ENCODE measurements at regions not wholly inside any gene's neighbourhood (a gene's known extent, or its start where the extent isn't known, plus 50 kb on each side); places are given as distances from the start of the nearest gene placed in this dataset.

DNA sequence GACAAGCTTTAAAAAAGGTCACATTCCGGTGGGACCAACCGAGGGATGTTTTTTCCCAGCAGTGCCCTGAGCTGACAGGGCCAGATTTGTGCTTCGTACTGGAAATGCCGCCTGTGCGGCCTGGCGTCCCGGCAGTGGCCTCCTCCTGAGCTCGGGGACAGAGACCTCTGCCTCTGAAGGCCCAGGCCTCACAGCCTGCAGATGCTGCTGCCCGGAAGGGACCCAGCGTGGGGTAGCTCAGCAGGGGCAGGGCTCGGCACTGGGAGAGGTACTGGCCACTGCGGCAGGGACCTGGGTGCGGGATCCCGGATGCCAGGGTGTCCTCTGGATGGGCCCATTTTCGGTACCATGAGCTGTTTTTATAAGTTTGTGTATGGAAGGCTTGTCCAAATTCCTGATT lies 52.4 kb upstream of the CFAP46 start (continued):
- TF ChIP-seq, protein P1, sequence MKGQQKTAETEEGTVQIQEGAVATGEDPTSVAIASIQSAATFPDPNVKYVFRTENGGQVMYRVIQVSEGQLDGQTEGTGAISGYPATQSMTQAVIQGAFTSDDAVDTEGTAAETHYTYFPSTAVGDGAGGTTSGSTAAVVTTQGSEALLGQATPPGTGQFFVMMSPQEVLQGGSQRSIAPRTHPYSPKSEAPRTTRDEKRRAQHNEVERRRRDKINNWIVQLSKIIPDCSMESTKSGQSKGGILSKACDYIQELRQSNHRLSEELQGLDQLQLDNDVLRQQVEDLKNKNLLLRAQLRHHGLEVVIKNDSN (IDR thresholded peaks at IDR 0.05; ENCODE audit: borderline replicate concordance, low read depth), result no peak
- no peak for TF ChIP-seq CHD2 (IDR thresholded peaks at IDR 0.05; ENCODE audit: low read length, partially characterized antibody)
- TF ChIP-seq RAD21 (IDR thresholded peaks at IDR 0.05; ENCODE audit: low read length), result no peak
- no peak for TF ChIP-seq YY1 (IDR thresholded peaks at IDR 0.05; ENCODE audit: low read depth)
- TF ChIP-seq RCOR1 (IDR thresholded peaks at IDR 0.05; ENCODE audit: low read length), result no peak
- TF ChIP-seq, protein P2, sequence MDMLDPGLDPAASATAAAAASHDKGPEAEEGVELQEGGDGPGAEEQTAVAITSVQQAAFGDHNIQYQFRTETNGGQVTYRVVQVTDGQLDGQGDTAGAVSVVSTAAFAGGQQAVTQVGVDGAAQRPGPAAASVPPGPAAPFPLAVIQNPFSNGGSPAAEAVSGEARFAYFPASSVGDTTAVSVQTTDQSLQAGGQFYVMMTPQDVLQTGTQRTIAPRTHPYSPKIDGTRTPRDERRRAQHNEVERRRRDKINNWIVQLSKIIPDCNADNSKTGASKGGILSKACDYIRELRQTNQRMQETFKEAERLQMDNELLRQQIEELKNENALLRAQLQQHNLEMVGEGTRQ (IDR thresholded peaks at IDR 0.05; ENCODE audit: borderline replicate concordance, low read depth, low read length), result no peak
- TF ChIP-seq, protein P3, sequence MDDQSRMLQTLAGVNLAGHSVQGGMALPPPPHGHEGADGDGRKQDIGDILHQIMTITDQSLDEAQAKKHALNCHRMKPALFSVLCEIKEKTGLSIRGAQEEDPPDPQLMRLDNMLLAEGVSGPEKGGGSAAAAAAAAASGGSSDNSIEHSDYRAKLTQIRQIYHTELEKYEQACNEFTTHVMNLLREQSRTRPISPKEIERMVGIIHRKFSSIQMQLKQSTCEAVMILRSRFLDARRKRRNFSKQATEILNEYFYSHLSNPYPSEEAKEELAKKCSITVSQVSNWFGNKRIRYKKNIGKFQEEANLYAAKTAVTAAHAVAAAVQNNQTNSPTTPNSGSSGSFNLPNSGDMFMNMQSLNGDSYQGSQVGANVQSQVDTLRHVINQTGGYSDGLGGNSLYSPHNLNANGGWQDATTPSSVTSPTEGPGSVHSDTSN (IDR thresholded peaks at IDR 0.05), result no peak
- no peak for TF ChIP-seq ELF1 (IDR thresholded peaks at IDR 0.05)

DNA sequence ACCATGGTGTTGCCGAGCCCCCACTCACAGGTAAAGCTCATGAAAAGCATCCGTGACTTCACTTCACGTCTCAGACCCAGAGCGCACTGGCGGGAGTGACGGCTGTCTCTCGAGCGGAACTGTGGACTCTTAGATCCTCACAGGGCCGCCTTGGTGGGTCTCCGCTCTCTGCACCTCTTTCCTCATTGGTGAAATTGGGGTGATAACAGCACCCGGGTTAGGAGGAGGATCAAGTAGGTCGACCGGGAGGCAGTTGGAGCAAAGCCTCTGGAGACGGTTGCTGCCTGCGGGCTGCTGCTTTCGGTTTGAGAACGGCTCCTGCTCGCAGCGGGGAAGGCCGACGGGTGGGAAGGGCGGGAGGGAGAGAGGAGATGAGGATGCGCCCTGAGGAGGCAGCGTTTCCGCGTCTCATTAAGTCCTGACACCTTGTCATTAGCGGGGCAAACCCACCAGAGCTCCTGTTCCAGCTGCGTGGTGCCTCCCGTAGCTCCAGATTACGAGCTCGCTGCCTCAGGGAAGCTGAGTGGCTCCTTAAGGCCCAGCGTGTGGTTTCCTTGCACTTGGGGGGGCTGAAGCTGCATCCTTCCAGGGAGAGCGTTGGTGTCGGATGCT lies 51.9 kb upstream of the CFAP46 start:
- ChIA-PET POLR2A (no interaction called here), CTCF (interaction anchor here (1.3 kb wide), 2 partner anchors 10 to 130 kb away, joined by 3 read pairs; no protein-coding TSS in a partner anchor)
- no peaks in the 10 kb centered on the region for H3K9me3 ChIP-seq
- H4K20me1 ChIP-seq (ENCODE audit: insufficient read depth), result no peaks in the 10 kb centered on the region
- H2AFZ ChIP-seq (ENCODE audit: low read depth), result no peak overlapping the region
- no peak overlapping the region for H3K27ac ChIP-seq (ENCODE audit: low read depth in 2 of 2, low read length in 1 of 2)
- no peaks in the 10 kb centered on the region for H3F3A ChIP-seq (replicated peaks; ENCODE audit: insufficient read depth)
- no peaks in the 10 kb centered on the region for H3K27me3 ChIP-seq (ENCODE audit: insufficient read depth)
- 77% methylated on average over 34 of the region's 34 CpGs for whole genome bisulfite sequencing (ENCODE audit: low lambda C conversion rate)
- H3K4me1 ChIP-seq (ENCODE audit: control insufficient read depth in 1 of 2, insufficient read depth in 2 of 2, low read depth in 1 of 2, low read length in 1 of 2), result peaks cover 0 to 36% of the 10 kb centered on the region in 2 experiments; a peak in 1 of 4 replicates
- no peak for DNase-seq
- no peak for TF ChIP-seq ELF1 (IDR thresholded peaks at IDR 0.05)
- TF ChIP-seq, protein P4, sequence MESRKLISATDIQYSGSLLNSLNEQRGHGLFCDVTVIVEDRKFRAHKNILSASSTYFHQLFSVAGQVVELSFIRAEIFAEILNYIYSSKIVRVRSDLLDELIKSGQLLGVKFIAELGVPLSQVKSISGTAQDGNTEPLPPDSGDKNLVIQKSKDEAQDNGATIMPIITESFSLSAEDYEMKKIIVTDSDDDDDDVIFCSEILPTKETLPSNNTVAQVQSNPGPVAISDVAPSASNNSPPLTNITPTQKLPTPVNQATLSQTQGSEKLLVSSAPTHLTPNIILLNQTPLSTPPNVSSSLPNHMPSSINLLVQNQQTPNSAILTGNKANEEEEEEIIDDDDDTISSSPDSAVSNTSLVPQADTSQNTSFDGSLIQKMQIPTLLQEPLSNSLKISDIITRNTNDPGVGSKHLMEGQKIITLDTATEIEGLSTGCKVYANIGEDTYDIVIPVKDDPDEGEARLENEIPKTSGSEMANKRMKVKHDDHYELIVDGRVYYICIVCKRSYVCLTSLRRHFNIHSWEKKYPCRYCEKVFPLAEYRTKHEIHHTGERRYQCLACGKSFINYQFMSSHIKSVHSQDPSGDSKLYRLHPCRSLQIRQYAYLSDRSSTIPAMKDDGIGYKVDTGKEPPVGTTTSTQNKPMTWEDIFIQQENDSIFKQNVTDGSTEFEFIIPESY (IDR thresholded peaks at IDR 0.05; ENCODE audit: borderline replicate concordance, low read depth), result no peak
- TF ChIP-seq CHD2 (IDR thresholded peaks at IDR 0.05; ENCODE audit: low read length, partially characterized antibody), result no peak
- TF ChIP-seq, protein P1 (IDR thresholded peaks at IDR 0.05; ENCODE audit: borderline replicate concordance, low read depth), result no peak
- H3K9ac ChIP-seq, result no peak overlapping the region
- H3K36me3 ChIP-seq (replicated peaks in 1 of 2; ENCODE audit: control insufficient read depth in 1 of 2, insufficient read depth in 2 of 2, low read length in 1 of 2), result no peaks in the 10 kb centered on the region
- no peaks in the 10 kb centered on the region for H3K79me2 ChIP-seq (ENCODE audit: insufficient read depth)
- H3K4me2 ChIP-seq, result no peak overlapping the region
- no peaks in the 10 kb centered on the region for H3K9me2 ChIP-seq
- H3K4me3 ChIP-seq (ENCODE audit: low read depth in 2 of 2, low read length in 1 of 2), result no peak overlapping the region

Measured in SK-N-SH (cell line).